ENCODE measurements at regions not wholly inside any gene's neighbourhood (a gene's known extent, or its start where the extent isn't known, plus 50 kb on each side); places are given as distances from the start of the nearest gene placed in this dataset.
A peak's percentile ranks its signal among the peaks of the same experiment; 100 is the strongest.

- Histone ChIP-seq H3K4me2 (ENCODE audit: insufficient read depth, low read length) (no peak overlapping the region), H3K36me3 (ENCODE audit: control insufficient read depth in 2 of 2, extremely low read depth in 1 of 2, insufficient read depth in 2 of 2, low read length in 2 of 2) (no peaks in the 10 kb centered on the region), H3K27me3 (ENCODE audit: control insufficient read depth in 2 of 2, insufficient read depth in 2 of 2, low read length in 2 of 2) (no peaks in the 10 kb centered on the region), H3K4me3 (replicated peaks in 1 of 3; ENCODE audit: insufficient read depth in 1 of 3, low read depth in 1 of 3, low read length in 3 of 3) (no peak overlapping the region), H2AFZ (ENCODE audit: low read depth, low read length) (no peak overlapping the region), H3K9me1 (replicated peaks; ENCODE audit: control insufficient read depth, extremely low read depth, insufficient read depth, low read length) (peaks cover 2% of the 10 kb centered on the region), H3K27ac (ENCODE audit: insufficient read depth, low read depth, low read length) (no peak overlapping the region), H3K9ac (replicated peaks; ENCODE audit: extremely low read depth, insufficient read depth, low read length) (no peak overlapping the region), H3K4me1 (ENCODE audit: control insufficient read depth, extremely low read depth, insufficient read depth, low read length) (peaks cover 4% of the 10 kb centered on the region), H4K20me1 (replicated peaks; ENCODE audit: control insufficient read depth, extremely low read depth, insufficient read depth, low read length) (no peaks in the 10 kb centered on the region), H3K9me3 (replicated peaks; ENCODE audit: control insufficient read depth, insufficient read depth, low read length) (no peaks in the 10 kb centered on the region), H3K79me2 (ENCODE audit: control insufficient read depth, insufficient read depth, low read length) (no peaks in the 10 kb centered on the region)
- BruUV-seq (replicated peaks): no TSS peak
- FAIRE-seq (peak; percentile 67), DNase-seq (ENCODE audit: low read depth, low spot score) (peak; percentile 41)
- POLR2A ChIA-PET: no interaction called here
- TF ChIP-seq JUN (IDR thresholded peaks at IDR 0.05; ENCODE audit: borderline replicate concordance, insufficient read depth, insufficient read length, low read depth): no peak
- no peak for TF ChIP-seq EZH2 (IDR thresholded peaks at IDR 0.05; ENCODE audit: borderline replicate concordance, low read depth, low read length, severe bottlenecking)
- TF ChIP-seq CTCF (IDR thresholded peaks at IDR 0.05; ENCODE audit: extremely low read depth in 1 of 2, insufficient read depth in 1 of 2, low read depth in 1 of 2, low read length in 2 of 2): no peak
- no peak for TF ChIP-seq MYC (IDR thresholded peaks at IDR 0.05; ENCODE audit: low read depth, low read length)
- TF ChIP-seq FOS (IDR thresholded peaks at IDR 0.05; ENCODE audit: borderline replicate concordance, insufficient read depth, low read length): no peak
- TF ChIP-seq POLR2AphosphoS5 (IDR thresholded peaks at IDR 0.05; ENCODE audit: insufficient read depth, low read depth, low read length): no peak
- TF ChIP-seq GATA2 (IDR thresholded peaks at IDR 0.05; ENCODE audit: insufficient read depth, insufficient read length, low read depth, low read length): no peak
- no peak for TF ChIP-seq MAX (IDR thresholded peaks at IDR 0.05; ENCODE audit: insufficient read depth, insufficient read length)
- TF ChIP-seq POLR2A (IDR thresholded peaks at IDR 0.05; ENCODE audit: low read depth, low read length): no peak
- dilution Hi-C loops (cut with MboI; ENCODE audit: extremely low pct_ligation_motif_present, low sequenced_read_pairs) (no loop called here), intact Hi-C loops (cut with micrococcal nuclease) (no loop called here)
- CTCF ChIA-PET: interaction anchor here (1.6 kb wide), 1 partner anchor 331 kb away, joined by 4 read pairs; no protein-coding TSS in a partner anchor
These were observed 94.3 kb upstream of the LDB2 start for GRCh38 chr4:16992566-16993225.
